Activated CD4-positive, alpha-beta T cell treated with anti-CD3 and anti-CD28 coated beads, Interleukin-2, Interleukin-4, amounts not matched to agents 100 ng/mL and 50 ng/mL, durations not matched to agents 16 hours and 8 hours (primary cell): ENCODE measurements at regions not wholly inside any gene's neighbourhood (a gene's known extent, or its start where the extent isn't known, plus 50 kb on each side); places are given as distances from the start of the nearest gene placed in this dataset.
"Not testable (repeated sequence)": the region's sequence is repeated elsewhere in the genome, so short reads cannot be mapped to it uniquely, and the experiment has no call there.

Source experiments
- DNase-seq: peaks from one replicate; pipeline ENCODE4 v3.0.0-alpha.2; 2020; ENCODE audit warnings: low spot score

- DNase-seq: no peak
These were observed 147.5 kb upstream of the PIK3R1 start for GRCh38 chr5:68067976-68068603.

- no peak for DNase-seq
These were observed 148.3 kb upstream of the PIK3R1 start for GRCh38 chr5:68067291-68067690.

- DNase-seq: no peak
These were observed 149.1 kb upstream of the PIK3R1 start for GRCh38 chr5:68066277-68066955.

- not testable (repeated sequence) for DNase-seq
These were observed 150.2 kb upstream of the PIK3R1 start for GRCh38 chr5:68065321-68065720.

GRCh38 chr5:68060382-68060781, 155.2 kb upstream of the PIK3R1 start:
- DNase-seq: no peak

- DNase-seq: no peak
These were observed 158.4 kb upstream of the PIK3R1 start for GRCh38 chr5:68057191-68057590.

- no peak for DNase-seq
These were observed 159.9 kb upstream of the PIK3R1 start for GRCh38 chr5:68055686-68056085.

GRCh38 chr5:68054638-68055037, 160.9 kb upstream of the PIK3R1 start:
- DNase-seq: no peak

- no peak for DNase-seq
These were observed 162.4 kb upstream of the PIK3R1 start for GRCh38 chr5:68053202-68053601.

GRCh38 chr5:68049053-68049713, 166.4 kb upstream of the PIK3R1 start:
- DNase-seq: no peak

GRCh38 chr5:68048516-68048915, 167.0 kb upstream of the PIK3R1 start:
- no peak for DNase-seq

- not testable (repeated sequence) for DNase-seq
These were observed 167.5 kb upstream of the PIK3R1 start for GRCh38 chr5:68048054-68048453.

- no peak for DNase-seq
These were observed 168.5 kb upstream of the PIK3R1 start for GRCh38 chr5:68047035-68047434.

- DNase-seq: no peak
These were observed 169.1 kb upstream of the PIK3R1 start for GRCh38 chr5:68046445-68046844.

- DNase-seq: no peak
These were observed 174.3 kb upstream of the PIK3R1 start for GRCh38 chr5:68041293-68041692.

GRCh38 chr5:68037546-68037945, 178.0 kb upstream of the PIK3R1 start:
- DNase-seq: no peak

- DNase-seq: no peak
These were observed 181.5 kb upstream of the PIK3R1 start for GRCh38 chr5:68033961-68034571.

- DNase-seq: no peak
These were observed 182.5 kb upstream of the PIK3R1 start for GRCh38 chr5:68033029-68033428.

GRCh38 chr5:68032216-68032762, 183.3 kb upstream of the PIK3R1 start:
- DNase-seq: no peak

- DNase-seq: no peak
These were observed 187.3 kb upstream of the PIK3R1 start for GRCh38 chr5:68028131-68028727.

GRCh38 chr5:68027519-68027918, 188.0 kb upstream of the PIK3R1 start:
- DNase-seq: no peak
